HUES6 (cell line): ENCODE measurements at regions not wholly inside any gene's neighbourhood (a gene's known extent, or its start where the extent isn't known, plus 50 kb on each side); places are given as distances from the start of the nearest gene placed in this dataset.
"Not testable (repeated sequence)": the region's sequence is repeated elsewhere in the genome, so short reads cannot be mapped to it uniquely, and the experiment has no call there.

Experiments
- H3K27ac ChIP-seq: 2 replicates; pipeline ENCODE4 v1.7.0; 2013; ENCODE audit warnings: low read depth, mild to moderate bottlenecking, low read length, inconsistent platforms
- H3K27me3 ChIP-seq: 2 replicates; pipeline ENCODE4 v1.6.1; 2013; ENCODE audit warnings: low read length; ENCODE audit not compliant: control insufficient read depth, insufficient read depth
- H3K36me3 ChIP-seq: 2 replicates; pipeline ENCODE4 v1.6.1; 2013; ENCODE audit warnings: low read length; ENCODE audit not compliant: control insufficient read depth, insufficient read depth
- H3K4me1 ChIP-seq: 2 replicates; pipeline ENCODE4 v1.6.1; 2013; ENCODE audit warnings: low read length; ENCODE audit not compliant: control insufficient read depth, insufficient read depth
- H3K4me3 ChIP-seq: 2 replicates; pipeline ENCODE4 v1.5.1; 2013; ENCODE audit warnings: low read depth, low read length
- H3K9ac ChIP-seq: one replicate; pipeline ENCODE4 v1.6.1; 2013; ENCODE audit warnings: mild to moderate bottlenecking, low read length
- H3K9me3 ChIP-seq: 2 replicates; pipeline ENCODE4 v1.6.1; 2013; ENCODE audit warnings: low read depth, low read length; ENCODE audit not compliant: control insufficient read depth, insufficient read depth

DNA sequence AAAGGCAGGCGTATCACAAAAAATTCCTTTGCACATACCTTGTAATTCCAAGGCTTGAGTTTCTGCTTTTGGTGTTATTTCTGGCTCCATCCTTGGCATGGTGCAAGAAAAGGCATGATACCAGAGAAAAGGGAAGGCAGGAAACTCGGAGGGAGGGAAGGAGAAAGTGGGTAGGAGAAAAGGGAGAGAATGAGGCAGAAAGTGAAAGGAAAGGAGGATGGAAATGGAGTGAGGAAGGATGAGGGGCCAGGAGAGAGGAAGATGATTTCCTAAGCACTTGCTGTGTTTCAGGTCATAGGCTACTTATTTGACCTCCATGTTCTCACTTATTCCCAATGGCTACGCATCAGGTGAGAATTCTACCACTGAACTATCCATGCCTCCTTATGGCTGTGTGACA lies 110.8 kb upstream of the JCAD start:
- Histone ChIP-seq H3K36me3 (no peaks in the 10 kb centered on the region), H3K27me3 (no peaks in the 10 kb centered on the region), H3K9ac (no peak overlapping the region), H3K9me3 (peaks cover 6% of the 10 kb centered on the region; the same call in 1 of the 2 replicates), H3K27ac (no peak overlapping the region), H3K4me3 (no peak overlapping the region), H3K4me1 (no peaks in the 10 kb centered on the region)

DNA sequence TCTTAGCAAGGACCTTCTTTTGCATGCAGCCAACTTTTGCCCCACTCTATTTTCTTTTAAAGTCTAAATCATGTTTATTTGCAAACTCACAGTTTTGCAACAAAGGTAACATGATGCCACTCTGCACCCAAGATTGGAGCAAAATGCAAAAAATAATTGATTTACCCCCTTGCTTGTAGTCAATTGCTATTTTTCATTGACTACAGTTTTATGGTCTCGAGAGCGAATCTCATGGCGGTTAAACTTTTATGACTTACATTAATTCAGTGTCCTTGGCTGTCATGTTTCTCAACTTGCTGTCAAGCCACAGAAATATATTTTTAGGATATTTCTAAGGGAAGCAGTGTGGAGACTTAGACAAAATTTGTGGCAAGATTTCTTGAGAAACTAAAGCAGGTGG lies 110.0 kb upstream of the JCAD start:
- no peaks in the 10 kb centered on the region for H3K36me3 ChIP-seq
- no peak overlapping the region for H3K27ac ChIP-seq
- peaks cover 6% of the 10 kb centered on the region; the same call in 1 of the 2 replicates for H3K9me3 ChIP-seq
- no peak overlapping the region for H3K9ac ChIP-seq
- no peak overlapping the region for H3K4me3 ChIP-seq
- no peaks in the 10 kb centered on the region for H3K27me3 ChIP-seq
- no peaks in the 10 kb centered on the region for H3K4me1 ChIP-seq

DNA sequence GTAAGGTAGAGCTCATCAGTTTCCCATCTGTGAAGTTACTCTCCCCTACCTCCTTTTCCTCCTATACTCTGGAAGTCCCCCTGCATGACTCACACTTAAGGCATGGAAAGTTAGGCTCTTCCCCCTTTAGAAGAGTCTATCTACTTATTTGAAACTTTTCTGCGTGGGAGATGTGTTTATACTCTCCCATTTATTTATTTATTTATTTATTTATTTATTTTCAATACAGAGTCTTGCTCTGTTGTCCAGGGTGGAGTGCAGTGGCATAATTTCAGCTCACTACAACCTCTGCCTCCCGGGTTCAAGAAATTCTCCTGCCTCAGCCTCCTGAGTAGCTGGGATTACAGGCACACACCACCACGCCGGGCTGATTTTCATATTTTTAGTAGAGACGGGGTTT lies 107.5 kb upstream of the JCAD start:
- Histone ChIP-seq H3K9ac (no peak overlapping the region), H3K27ac (no peak overlapping the region), H3K4me3 (no peak overlapping the region), H3K36me3 (no peaks in the 10 kb centered on the region), H3K9me3 (peaks cover 6% of the 10 kb centered on the region; the same call in 1 of the 2 replicates), H3K27me3 (no peaks in the 10 kb centered on the region), H3K4me1 (no peaks in the 10 kb centered on the region)

DNA sequence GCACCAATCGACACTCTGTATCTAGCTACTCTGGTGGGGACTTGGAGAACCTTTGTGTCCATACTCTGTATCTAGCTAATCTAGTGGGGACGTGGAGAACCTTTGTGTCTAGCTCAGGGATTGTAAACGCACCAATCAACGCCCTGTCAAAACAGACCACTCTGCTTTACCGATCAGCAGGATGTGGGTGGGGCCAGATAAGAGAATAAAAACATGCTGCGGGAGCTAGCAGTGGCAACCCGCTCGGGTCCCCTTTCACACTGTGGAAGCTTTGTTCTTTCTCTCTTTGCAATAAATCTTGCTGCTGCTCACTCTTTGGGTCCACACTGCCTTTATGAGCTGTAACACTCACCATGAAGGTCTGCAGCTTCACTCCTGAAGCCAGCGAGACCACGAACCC lies 104.0 kb upstream of the JCAD start:
- H3K9ac ChIP-seq, H3K27me3 ChIP-seq, H3K9me3 ChIP-seq, H3K27ac ChIP-seq, H3K36me3 ChIP-seq, H3K4me3 ChIP-seq: not testable (repeated sequence)
- peaks cover 11% of the 10 kb centered on the region; the same call in 1 of the 2 replicates for H3K4me1 ChIP-seq

GRCh38 chr10:30162796-30163195 lies 103.4 kb upstream of the JCAD start:
- H3K27me3 ChIP-seq, H3K4me3 ChIP-seq, H3K36me3 ChIP-seq, H3K9me3 ChIP-seq, H3K27ac ChIP-seq, H3K9ac ChIP-seq: not testable (repeated sequence)
- H3K4me1 ChIP-seq, result peaks cover 11% of the 10 kb centered on the region; the same call in 1 of the 2 replicates

DNA sequence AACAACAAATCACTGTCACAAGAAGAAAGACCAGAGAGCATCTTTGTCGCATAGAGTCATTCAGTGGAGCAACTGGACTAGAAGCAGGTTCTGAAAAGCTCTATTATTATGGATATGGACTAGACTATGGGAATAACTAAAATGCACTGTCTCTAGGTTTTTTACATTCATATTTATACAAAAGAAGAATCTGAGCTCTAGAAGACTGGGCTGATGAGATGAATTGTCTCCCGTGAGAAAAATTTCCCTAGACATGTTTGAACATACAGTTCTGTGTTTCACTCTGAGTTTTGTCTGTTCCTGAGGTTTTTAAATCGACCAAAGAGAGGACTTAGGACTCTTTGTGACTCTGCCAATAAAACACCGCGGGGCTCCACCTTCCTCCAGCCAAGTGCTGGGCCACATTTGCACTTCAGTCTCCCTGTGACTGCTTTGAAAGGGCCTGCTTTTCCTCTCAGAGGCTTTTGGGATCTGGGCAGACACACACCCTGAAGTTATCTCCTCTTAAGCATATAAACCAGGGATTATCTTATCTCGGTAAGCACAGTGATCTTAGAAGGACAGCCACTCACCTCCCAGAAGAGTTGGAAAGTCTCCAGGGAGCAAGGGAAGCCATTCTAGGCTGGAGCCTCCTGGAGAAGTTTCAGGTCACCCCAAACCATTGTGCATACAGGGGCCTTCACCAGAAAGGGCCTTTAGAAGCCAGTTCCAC lies 101.0 kb upstream of the JCAD start:
- no peaks in the 10 kb centered on the region for H3K27me3 ChIP-seq

DNA sequence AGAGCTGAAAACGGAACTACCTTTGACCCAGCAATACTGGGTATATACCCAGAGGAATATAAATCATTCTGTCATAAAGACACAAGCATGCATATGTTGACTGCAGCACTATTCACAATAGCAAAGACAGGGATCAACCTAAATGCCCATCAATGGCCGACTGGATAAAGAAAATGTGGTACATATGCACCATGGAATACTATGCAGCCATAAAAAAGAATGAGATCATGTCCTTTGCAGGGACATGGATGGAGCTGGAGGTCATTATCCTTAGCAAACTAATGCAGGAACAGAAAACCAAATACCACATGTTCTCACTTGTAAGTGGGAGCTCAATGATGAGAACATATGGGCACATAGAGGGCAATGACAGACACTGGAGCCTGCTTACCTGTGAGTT lies 100.2 kb upstream of the JCAD start:
- not testable (repeated sequence) for H3K27ac ChIP-seq, H3K27me3 ChIP-seq

More for the DNA sequence above, 101.0 kb upstream of the JCAD start:
- Histone ChIP-seq H3K36me3 (no peaks in the 10 kb centered on the region), H3K4me3 (no peak overlapping the region), H3K9ac (no peak overlapping the region), H3K9me3 (peaks cover 5% of the 10 kb centered on the region; the same call in 1 of the 2 replicates), H3K27ac (no peak overlapping the region), H3K4me1 (peaks cover 11% of the 10 kb centered on the region; the same call in 1 of the 2 replicates)

GRCh38 chr10:30158325-30158960 lies 99.1 kb upstream of the JCAD start:
- Histone ChIP-seq H3K27ac (no peak overlapping the region), H3K4me3 (no peak overlapping the region), H3K9me3 (peaks cover 9% of the 10 kb centered on the region; the same call in 1 of the 2 replicates), H3K27me3 (no peaks in the 10 kb centered on the region), H3K9ac (no peak overlapping the region), H3K4me1 (peaks cover 11% of the 10 kb centered on the region; the same call in 1 of the 2 replicates), H3K36me3 (no peaks in the 10 kb centered on the region)

More for the DNA sequence above, 100.2 kb upstream of the JCAD start:
- H3K4me3 ChIP-seq, H3K36me3 ChIP-seq, H3K9ac ChIP-seq, H3K9me3 ChIP-seq: not testable (repeated sequence)
- H3K4me1 ChIP-seq, result peaks cover 11% of the 10 kb centered on the region; the same call in 1 of the 2 replicates

- H3K9me3 ChIP-seq, result peaks cover 9% of the 10 kb centered on the region; the same call in 1 of the 2 replicates
- H3K9ac ChIP-seq, result no peak overlapping the region
- no peaks in the 10 kb centered on the region for H3K36me3 ChIP-seq
- no peak overlapping the region for H3K27ac ChIP-seq
- H3K4me1 ChIP-seq, result peaks cover 14% of the 10 kb centered on the region
- no peak overlapping the region for H3K4me3 ChIP-seq
- H3K27me3 ChIP-seq, result no peaks in the 10 kb centered on the region
These were observed 96.0 kb upstream of the JCAD start for GRCh38 chr10:30155401-30155800.

DNA sequence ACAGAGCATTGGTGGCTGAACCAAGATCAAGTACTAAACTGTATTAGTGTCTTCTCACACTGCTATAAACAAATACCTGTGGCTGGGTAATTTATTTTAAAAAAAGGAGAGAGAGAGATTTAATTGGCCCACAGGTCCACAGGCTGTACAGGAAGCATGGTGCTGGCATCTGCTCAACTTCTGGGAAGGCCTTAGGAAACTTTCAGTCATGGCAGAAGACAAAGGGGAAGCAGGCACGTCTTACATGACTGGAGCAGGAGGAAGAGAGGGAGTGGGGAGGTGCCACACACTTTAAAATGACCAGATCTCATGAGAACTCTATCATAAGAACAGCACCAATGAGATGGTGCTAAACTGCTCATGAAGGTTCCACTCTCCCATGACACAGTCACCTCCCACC lies 95.2 kb upstream of the JCAD start:
- no peak overlapping the region for H3K27ac ChIP-seq
- no peak overlapping the region for H3K4me3 ChIP-seq
- peaks cover 9% of the 10 kb centered on the region; the same call in 1 of the 2 replicates for H3K9me3 ChIP-seq
- no peaks in the 10 kb centered on the region for H3K36me3 ChIP-seq
- H3K27me3 ChIP-seq, result no peaks in the 10 kb centered on the region
- peaks cover 11% of the 10 kb centered on the region for H3K4me1 ChIP-seq
- H3K9ac ChIP-seq, result no peak overlapping the region

DNA sequence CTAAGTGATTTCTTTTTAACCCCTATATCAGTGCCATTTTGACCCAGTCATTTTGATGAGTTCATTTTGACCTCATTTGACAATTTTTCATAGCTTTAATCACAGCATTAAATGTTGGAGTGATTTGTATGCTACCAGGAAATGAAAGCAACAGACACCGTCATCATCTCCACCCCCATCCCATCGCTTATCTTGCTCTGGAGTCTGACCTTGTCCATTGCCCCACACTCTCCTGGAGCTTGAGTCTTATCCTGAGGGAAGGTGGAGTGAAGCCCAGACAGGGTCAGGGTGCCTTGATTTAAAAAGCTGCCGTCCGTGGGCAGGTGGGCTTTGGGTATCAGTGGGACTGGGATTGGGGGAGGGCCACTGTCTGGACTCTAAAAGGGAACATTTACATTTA lies 94.7 kb upstream of the JCAD start:
- peaks cover 9% of the 10 kb centered on the region; the same call in 1 of the 2 replicates for H3K9me3 ChIP-seq
- H3K27me3 ChIP-seq, result no peaks in the 10 kb centered on the region
- H3K36me3 ChIP-seq, result no peaks in the 10 kb centered on the region
- H3K9ac ChIP-seq, result no peak overlapping the region
- H3K27ac ChIP-seq, result no peak overlapping the region
- H3K4me1 ChIP-seq, result peaks cover 11% of the 10 kb centered on the region
- H3K4me3 ChIP-seq, result no peak overlapping the region
